ENCODE measurements at regions not wholly inside any gene's neighbourhood (a gene's known extent, or its start where the extent isn't known, plus 50 kb on each side); places are given as distances from the start of the nearest gene placed in this dataset.

DNA sequence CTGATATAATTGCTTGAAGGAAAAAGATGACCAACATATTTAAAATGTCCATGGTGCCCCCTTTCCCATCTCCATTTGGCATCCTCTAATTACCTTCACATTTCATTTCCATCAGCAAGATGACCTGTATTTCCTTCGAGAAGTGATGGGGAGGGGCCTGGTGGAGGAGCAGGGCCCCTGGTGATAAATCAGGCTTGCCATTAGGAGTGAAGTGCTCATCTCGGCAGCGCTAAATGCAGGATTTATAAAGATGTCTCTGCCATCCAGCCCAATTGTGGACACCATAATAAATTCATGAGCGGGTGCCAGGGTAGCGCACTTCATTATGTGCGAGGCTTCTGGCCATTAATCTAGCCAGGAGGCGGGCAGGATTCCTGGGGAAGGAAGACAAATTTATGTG lies 101.5 kb upstream of the IRX6 start:
- no peak overlapping the region for H3K4me3 ChIP-seq (ENCODE audit: low read depth, low read length)
- TF ChIP-seq, protein P1, sequence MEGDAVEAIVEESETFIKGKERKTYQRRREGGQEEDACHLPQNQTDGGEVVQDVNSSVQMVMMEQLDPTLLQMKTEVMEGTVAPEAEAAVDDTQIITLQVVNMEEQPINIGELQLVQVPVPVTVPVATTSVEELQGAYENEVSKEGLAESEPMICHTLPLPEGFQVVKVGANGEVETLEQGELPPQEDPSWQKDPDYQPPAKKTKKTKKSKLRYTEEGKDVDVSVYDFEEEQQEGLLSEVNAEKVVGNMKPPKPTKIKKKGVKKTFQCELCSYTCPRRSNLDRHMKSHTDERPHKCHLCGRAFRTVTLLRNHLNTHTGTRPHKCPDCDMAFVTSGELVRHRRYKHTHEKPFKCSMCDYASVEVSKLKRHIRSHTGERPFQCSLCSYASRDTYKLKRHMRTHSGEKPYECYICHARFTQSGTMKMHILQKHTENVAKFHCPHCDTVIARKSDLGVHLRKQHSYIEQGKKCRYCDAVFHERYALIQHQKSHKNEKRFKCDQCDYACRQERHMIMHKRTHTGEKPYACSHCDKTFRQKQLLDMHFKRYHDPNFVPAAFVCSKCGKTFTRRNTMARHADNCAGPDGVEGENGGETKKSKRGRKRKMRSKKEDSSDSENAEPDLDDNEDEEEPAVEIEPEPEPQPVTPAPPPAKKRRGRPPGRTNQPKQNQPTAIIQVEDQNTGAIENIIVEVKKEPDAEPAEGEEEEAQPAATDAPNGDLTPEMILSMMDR (IDR thresholded peaks at IDR 0.05; ENCODE audit: low read depth, low read length, missing control alignments), result no peak
- no peak for DNase-seq (ENCODE audit: low read depth)

DNA sequence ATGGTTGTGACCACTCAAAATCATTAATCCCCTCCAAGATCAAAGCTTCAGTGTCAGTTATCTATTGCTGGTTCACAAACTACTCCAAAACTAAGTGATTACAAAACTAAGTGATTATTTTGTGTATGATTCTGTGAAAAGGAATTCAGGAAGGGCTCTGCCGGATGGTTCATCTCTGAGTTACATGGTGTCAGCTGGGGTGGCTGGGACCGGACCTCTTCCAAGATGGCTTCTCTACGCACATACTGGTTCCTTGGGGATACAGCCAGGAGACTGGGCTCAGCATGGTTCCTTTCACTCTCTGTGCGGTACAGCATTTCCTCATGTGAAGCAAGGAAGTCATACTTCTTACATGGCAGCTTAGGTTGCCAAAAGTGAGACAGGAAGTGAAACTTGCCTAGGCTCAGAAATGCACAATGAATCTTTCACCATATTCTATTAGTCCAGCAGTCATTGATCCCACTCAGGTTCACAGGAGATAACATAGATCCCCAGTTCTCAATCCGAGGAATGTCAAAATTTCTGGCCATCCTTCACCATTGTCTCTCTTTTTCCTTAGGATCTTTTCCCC lies 97.9 kb upstream of the IRX6 start:
- no peak for DNase-seq (ENCODE audit: low read depth)
- H3K4me3 ChIP-seq (ENCODE audit: low read depth, low read length), result no peak overlapping the region
- TF ChIP-seq, protein P1 (IDR thresholded peaks at IDR 0.05; ENCODE audit: low read depth, low read length, missing control alignments), result no peak

DNA sequence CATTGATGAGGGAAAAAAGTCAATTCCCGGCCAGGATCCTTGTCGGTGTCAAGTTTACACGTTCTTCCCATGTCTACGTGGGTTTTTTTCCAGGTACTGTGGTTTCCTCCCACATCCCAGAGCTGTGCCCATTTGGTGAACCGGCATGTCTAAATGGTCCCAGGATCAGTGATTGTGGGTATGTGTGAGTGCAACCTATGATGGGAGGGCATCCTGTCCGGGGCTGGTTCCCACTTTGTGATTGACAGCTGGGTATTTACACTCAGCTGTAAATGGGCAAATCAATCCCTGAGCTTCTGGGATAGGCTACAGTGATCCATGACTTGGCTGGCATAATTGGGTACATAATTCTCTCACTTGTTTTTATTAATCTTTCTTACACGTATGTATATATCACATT lies 91.2 kb upstream of the IRX6 start:
- DNase-seq (ENCODE audit: low read depth), result no peak
- H3K4me3 ChIP-seq (ENCODE audit: low read depth, low read length), result no peak overlapping the region
- TF ChIP-seq, protein P1 (IDR thresholded peaks at IDR 0.05; ENCODE audit: low read depth, low read length, missing control alignments), result no peak

DNA sequence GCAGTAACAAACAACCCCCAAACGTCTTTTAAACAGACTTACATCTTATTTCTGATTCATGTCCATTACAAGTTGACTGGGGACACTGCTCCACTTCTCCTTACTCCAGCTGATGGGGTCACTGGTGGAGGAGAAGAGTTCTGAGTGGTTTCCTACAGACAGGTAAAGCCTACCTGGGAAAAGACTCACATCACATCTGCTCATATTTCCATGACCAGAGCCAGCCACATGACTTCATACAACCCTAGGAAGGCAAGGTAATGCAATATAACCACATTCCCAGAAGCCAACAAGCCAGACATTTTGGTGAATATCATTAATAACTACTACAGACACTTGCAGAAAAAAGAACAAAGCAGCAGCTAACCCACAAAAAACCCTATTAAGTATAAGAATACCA lies 90.5 kb upstream of the IRX6 start:
- no peak for DNase-seq (ENCODE audit: low read depth)
- TF ChIP-seq, protein P1 (IDR thresholded peaks at IDR 0.05; ENCODE audit: low read depth, low read length, missing control alignments), result no peak
- no peak overlapping the region for H3K4me3 ChIP-seq (ENCODE audit: low read depth, low read length)

DNA sequence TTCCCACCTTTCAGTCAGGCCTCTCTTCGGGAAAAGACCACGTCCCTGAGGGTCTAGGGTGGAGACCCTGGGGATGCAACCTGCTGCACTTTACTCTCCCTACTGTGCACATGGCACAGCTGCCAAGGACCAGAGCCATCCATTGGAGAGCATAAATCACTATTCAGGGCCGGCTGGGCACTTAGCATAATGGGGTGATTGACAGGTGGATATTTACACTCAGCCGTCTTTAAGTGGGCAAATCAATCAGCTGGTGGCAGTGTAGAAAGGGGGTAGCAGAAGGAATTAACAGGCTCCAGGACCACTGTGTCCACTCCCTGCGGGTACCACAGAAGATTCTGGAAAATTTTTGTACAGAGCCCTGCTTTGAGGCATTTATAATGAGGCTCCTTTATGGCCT lies 87.3 kb upstream of the IRX6 start:
- no peak overlapping the region for H3K4me3 ChIP-seq (ENCODE audit: low read depth, low read length)
- DNase-seq (ENCODE audit: low read depth), result no peak
- TF ChIP-seq, protein P1 (IDR thresholded peaks at IDR 0.05; ENCODE audit: low read depth, low read length, missing control alignments), result no peak

DNA sequence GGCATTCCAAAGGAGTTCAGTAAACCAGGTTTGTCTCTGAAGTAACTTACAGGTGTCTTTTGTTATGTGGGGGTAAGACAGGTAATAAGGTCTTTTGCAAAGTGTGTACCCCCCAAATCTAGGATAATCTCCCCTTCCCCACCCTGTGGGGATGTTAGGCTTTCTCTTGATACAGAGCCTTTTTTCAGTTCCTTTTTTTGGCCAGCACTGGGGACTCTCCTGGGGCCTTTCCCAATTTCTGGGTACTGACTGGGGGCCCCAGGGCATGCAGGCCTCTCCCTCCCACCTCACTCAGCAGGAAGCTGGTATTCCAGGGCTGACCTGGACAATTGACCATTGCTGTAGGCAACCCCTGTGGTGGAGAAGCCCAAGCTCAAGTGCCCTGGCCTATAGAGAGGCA lies 84.3 kb upstream of the IRX6 start:
- DNase-seq (ENCODE audit: low read depth), result no peak
- TF ChIP-seq, protein P1 (IDR thresholded peaks at IDR 0.05; ENCODE audit: low read depth, low read length, missing control alignments), result no peak

DNA sequence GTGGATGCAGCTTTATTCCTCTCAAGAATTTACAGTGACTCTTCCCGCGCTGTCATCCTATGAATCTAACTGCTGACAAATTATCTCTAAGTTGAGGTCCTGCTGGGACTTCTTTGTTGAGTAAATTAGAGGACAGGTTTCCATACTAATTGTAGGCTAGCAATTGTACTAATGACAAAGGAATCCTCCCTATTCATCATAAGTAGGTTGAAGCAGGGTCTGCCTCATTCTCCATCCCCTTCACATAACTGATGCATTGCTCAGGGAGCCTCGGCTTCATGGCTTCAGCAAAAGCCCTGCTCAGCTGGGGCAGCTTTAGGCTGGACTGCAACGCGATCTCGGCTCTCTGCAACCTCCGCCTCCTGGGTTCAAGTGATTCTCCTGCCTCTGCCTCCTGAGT lies 83.1 kb upstream of the IRX6 start:
- TF ChIP-seq, protein P1 (IDR thresholded peaks at IDR 0.05; ENCODE audit: low read depth, low read length, missing control alignments), result no peak

More for the DNA sequence above, 84.3 kb upstream of the IRX6 start:
- H3K4me3 ChIP-seq (ENCODE audit: low read depth, low read length), result no peak overlapping the region

More for the DNA sequence above, 83.1 kb upstream of the IRX6 start:
- no peak for DNase-seq (ENCODE audit: low read depth)
- no peak overlapping the region for H3K4me3 ChIP-seq (ENCODE audit: low read depth, low read length)

Data from GM12864 (cell line).